KMS-11 (cell line): ENCODE measurements at regions not wholly inside any gene's neighbourhood (a gene's known extent, or its start where the extent isn't known, plus 50 kb on each side); places are given as distances from the start of the nearest gene placed in this dataset.

Experiments used
- H2AFZ ChIP-seq: fragments of 200-600 bp; sonication (generic); 2 replicates; pipeline ENCODE4 v1.6.1; 2016; ENCODE audit warnings: antibody characterized with exemption, mixed run types, low read depth
- H3K27ac ChIP-seq: fragments of 200-600 bp; sonication (generic); 2 replicates; pipeline ENCODE4 v1.6.1; 2016; ENCODE audit warnings: mild to moderate bottlenecking, mixed run types
- H3K27me3 ChIP-seq: fragments of 200-600 bp; sonication (generic); 2 replicates; pipeline ENCODE4 v1.6.1; 2017; ENCODE audit warnings: mild to moderate bottlenecking, low read depth, mixed run types, moderate library complexity; ENCODE audit not compliant: insufficient read depth
- H3K36me3 ChIP-seq: fragments of 200-600 bp; sonication (generic); 2 replicates; pipeline ENCODE4 v1.6.1; 2017; ENCODE audit warnings: mild to moderate bottlenecking, mixed run types; ENCODE audit not compliant: insufficient read depth
- H3K4me1 ChIP-seq: fragments of 200-600 bp; sonication (generic); 2 replicates; pipeline ENCODE4 v1.6.1; 2016; ENCODE audit warnings: mild to moderate bottlenecking, low read depth, mixed run types; ENCODE audit not compliant: poor library complexity, severe bottlenecking
- H3K4me2 ChIP-seq: fragments of 200-600 bp; sonication (generic); 2 replicates; pipeline ENCODE4 v1.7.0; 2016; ENCODE audit warnings: mild to moderate bottlenecking, mixed run types
- H3K4me3 ChIP-seq: fragments of 200-600 bp; sonication (generic); IDR thresholded peaks from 2 replicates; pipeline ENCODE4 v1.6.1; 2017; ENCODE audit warnings: low read depth, low read length, mixed read lengths; ENCODE audit not compliant: insufficient read depth
- H3K79me2 ChIP-seq: fragments of 200-600 bp; sonication (generic); 2 replicates; pipeline ENCODE4 v1.6.1; 2016; ENCODE audit warnings: low read depth, mixed run types; ENCODE audit not compliant: insufficient read depth
- H3K9ac ChIP-seq: fragments of 200-600 bp; sonication (generic); 2 replicates; pipeline ENCODE4 v1.6.1; 2016; ENCODE audit warnings: mild to moderate bottlenecking, mixed run types
- H4K20me1 ChIP-seq: fragments of 200-600 bp; sonication (generic); 2 replicates; pipeline ENCODE4 v1.6.1; 2016; ENCODE audit warnings: mild to moderate bottlenecking, mixed run types; ENCODE audit not compliant: insufficient read depth
- CTCF ChIP-seq: fragments of 200-600 bp; sonication (generic); conservative IDR thresholded peaks from 2 replicates; pipeline ENCODE4 v1.6.1; 2017; ENCODE audit warnings: low read depth, mild to moderate bottlenecking, antibody characterized with exemption, low read length, moderate library complexity, mixed read lengths

- Histone ChIP-seq H3K27ac (no peak overlapping the region), H3K79me2 (no peaks in the 10 kb centered on the region), H3K4me3 (no peak overlapping the region), H3K4me2 (no peak overlapping the region), H3K36me3 (no peaks in the 10 kb centered on the region), H3K9ac (no peak overlapping the region), H2AFZ (no peak overlapping the region), H3K4me1 (no peaks in the 10 kb centered on the region), H4K20me1 (no peaks in the 10 kb centered on the region), H3K27me3 (no peaks in the 10 kb centered on the region)
- TF ChIP-seq CTCF = no peak
Measured at GRCh38 chr2:150710916-150711315, 223.4 kb upstream of the RND3 start.

- H3K79me2 ChIP-seq = no peaks in the 10 kb centered on the region
- no peak overlapping the region for H3K4me2 ChIP-seq
- H3K9ac ChIP-seq = no peak overlapping the region
- TF ChIP-seq CTCF = no peak
- no peaks in the 10 kb centered on the region for H4K20me1 ChIP-seq
- no peak overlapping the region for H3K27ac ChIP-seq
- H2AFZ ChIP-seq = no peak overlapping the region
- H3K4me3 ChIP-seq = no peak overlapping the region
- no peaks in the 10 kb centered on the region for H3K27me3 ChIP-seq
- no peaks in the 10 kb centered on the region for H3K36me3 ChIP-seq
- peaks cover 7% of the 10 kb centered on the region for H3K4me1 ChIP-seq
Measured at GRCh38 chr2:150710041-150710440, 222.6 kb upstream of the RND3 start.

- no peaks in the 10 kb centered on the region for H3K79me2 ChIP-seq
- H3K4me3 ChIP-seq = no peak overlapping the region
- peaks cover 7% of the 10 kb centered on the region for H3K4me1 ChIP-seq
- no peaks in the 10 kb centered on the region for H3K36me3 ChIP-seq
- H3K4me2 ChIP-seq = no peak overlapping the region
- no peak for TF ChIP-seq CTCF
- H3K27me3 ChIP-seq = no peaks in the 10 kb centered on the region
- H4K20me1 ChIP-seq = no peaks in the 10 kb centered on the region
- no peak overlapping the region for H3K9ac ChIP-seq
- no peak overlapping the region for H2AFZ ChIP-seq
- H3K27ac ChIP-seq = no peak overlapping the region
Measured at GRCh38 chr2:150706561-150706960, 219.1 kb upstream of the RND3 start.

- Histone ChIP-seq H3K9ac (no peak overlapping the region), H3K79me2 (no peaks in the 10 kb centered on the region), H3K4me3 (no peak overlapping the region), H3K4me1 (peaks cover 7% of the 10 kb centered on the region), H3K4me2 (no peak overlapping the region), H2AFZ (no peak overlapping the region), H3K27me3 (no peaks in the 10 kb centered on the region), H4K20me1 (no peaks in the 10 kb centered on the region), H3K27ac (no peak overlapping the region), H3K36me3 (no peaks in the 10 kb centered on the region)
- no peak for TF ChIP-seq CTCF
Measured at GRCh38 chr2:150705767-150706166, 218.3 kb upstream of the RND3 start.

- Histone ChIP-seq H3K27ac (no peak overlapping the region), H3K4me2 (no peak overlapping the region), H3K79me2 (no peaks in the 10 kb centered on the region)
Measured at GRCh38 chr2:150705357-150705756, 217.9 kb upstream of the RND3 start.

More at GRCh38 chr2:150705357-150705756, 217.9 kb upstream of the RND3 start:
- H3K9ac ChIP-seq = no peak overlapping the region
- H2AFZ ChIP-seq = no peak overlapping the region
- H3K36me3 ChIP-seq = no peaks in the 10 kb centered on the region
- H3K4me1 ChIP-seq = peaks cover 7% of the 10 kb centered on the region
- TF ChIP-seq CTCF = no peak
- H3K4me3 ChIP-seq = no peak overlapping the region
- no peaks in the 10 kb centered on the region for H3K27me3 ChIP-seq
- no peaks in the 10 kb centered on the region for H4K20me1 ChIP-seq
